ENCODE measurements at regions not wholly inside any gene's neighbourhood (a gene's known extent, or its start where the extent isn't known, plus 50 kb on each side); places are given as distances from the start of the nearest gene placed in this dataset.
A peak's percentile ranks its signal among the peaks of the same experiment; 100 is the strongest.

DNA sequence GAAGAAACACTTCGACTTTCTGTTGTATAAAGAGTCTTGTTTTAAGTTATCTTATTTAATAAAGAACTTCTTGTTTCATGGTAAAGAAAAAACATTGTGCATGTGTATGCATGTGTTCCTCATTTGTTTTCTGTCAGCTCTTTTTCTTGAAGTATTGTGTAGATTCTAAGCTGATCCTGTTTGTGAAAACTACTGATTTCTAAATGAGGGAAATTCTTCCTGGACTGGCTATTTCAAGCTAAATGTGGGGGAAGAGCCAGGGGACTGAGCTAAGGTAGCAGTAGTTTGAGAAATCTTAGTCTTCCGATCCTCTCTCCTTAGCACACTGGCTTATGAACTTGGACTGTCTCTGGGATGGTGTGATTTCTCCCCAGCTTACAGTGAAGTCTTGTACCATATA lies 56.4 kb upstream of the RBMS1 start:
- Histone ChIP-seq H3K9me3 (ENCODE audit: control insufficient read depth in 1 of 2, insufficient read depth in 1 of 2, low read length in 2 of 2) (no peaks in the 10 kb centered on the region), H3K27me3 (ENCODE audit: control insufficient read depth in 1 of 2, insufficient read depth in 2 of 2, low read length in 2 of 2) (no peaks in the 10 kb centered on the region), H3K27ac (ENCODE audit: low read depth in 1 of 2, low read length in 2 of 2) (no peak overlapping the region), H3K4me3 (ENCODE audit: low read length) (no peak overlapping the region), H3K36me3 (ENCODE audit: insufficient read depth, low read length) (no peaks in the 10 kb centered on the region), H3K4me1 (ENCODE audit: insufficient read depth, low read length) (no peaks in the 10 kb centered on the region)
- Mint-ChIP-seq H3K9me3 (no peaks in the 10 kb centered on the region), H3K36me3 (ENCODE audit: low read depth) (no peaks in the 10 kb centered on the region), H3K4me3 (no peak overlapping the region), H3K27ac (no peak overlapping the region), H3K27me3 (no peaks in the 10 kb centered on the region), H3K4me1 (ENCODE audit: low read depth) (peaks cover 12% of the 10 kb centered on the region)
- ChIA-PET POLR2A (no interaction called here), CTCF (no interaction called here)
- TF ChIP-seq, protein P1, sequence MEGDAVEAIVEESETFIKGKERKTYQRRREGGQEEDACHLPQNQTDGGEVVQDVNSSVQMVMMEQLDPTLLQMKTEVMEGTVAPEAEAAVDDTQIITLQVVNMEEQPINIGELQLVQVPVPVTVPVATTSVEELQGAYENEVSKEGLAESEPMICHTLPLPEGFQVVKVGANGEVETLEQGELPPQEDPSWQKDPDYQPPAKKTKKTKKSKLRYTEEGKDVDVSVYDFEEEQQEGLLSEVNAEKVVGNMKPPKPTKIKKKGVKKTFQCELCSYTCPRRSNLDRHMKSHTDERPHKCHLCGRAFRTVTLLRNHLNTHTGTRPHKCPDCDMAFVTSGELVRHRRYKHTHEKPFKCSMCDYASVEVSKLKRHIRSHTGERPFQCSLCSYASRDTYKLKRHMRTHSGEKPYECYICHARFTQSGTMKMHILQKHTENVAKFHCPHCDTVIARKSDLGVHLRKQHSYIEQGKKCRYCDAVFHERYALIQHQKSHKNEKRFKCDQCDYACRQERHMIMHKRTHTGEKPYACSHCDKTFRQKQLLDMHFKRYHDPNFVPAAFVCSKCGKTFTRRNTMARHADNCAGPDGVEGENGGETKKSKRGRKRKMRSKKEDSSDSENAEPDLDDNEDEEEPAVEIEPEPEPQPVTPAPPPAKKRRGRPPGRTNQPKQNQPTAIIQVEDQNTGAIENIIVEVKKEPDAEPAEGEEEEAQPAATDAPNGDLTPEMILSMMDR (IDR thresholded peaks at IDR 0.05), result no peak
- intact Hi-C loops (cut with DNase I, micrococcal nuclease), result no loop called here
- ATAC-seq (ENCODE audit: poor library complexity) (no peak), DNase-seq (no peak)

DNA sequence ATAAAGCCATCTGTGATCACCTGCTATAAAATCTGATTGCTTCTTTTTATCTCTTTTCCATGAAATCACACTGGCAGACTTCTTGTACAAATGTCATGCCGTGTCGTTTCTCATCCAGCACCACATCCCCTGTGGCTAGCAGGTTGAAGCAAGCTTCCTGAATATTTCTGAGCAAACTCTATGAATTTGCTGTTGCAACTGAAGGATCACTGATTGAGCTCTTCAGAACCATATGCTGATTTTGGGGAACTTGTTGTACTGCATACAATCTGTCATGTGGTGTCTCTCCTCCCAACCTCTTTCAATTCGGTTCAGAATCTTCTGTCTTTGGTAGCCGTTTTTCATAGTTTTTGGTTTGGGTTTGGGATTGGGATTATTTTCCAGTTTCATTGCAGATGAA lies 57.7 kb upstream of the RBMS1 start:
- Mint-ChIP-seq H3K27me3 (no peaks in the 10 kb centered on the region), H3K4me3 (no peak overlapping the region), H3K27ac (no peak overlapping the region), H3K9me3 (peaks cover 4% of the 10 kb centered on the region), H3K36me3 (ENCODE audit: low read depth) (no peaks in the 10 kb centered on the region), H3K4me1 (ENCODE audit: low read depth) (peaks cover 12% of the 10 kb centered on the region)
- CTCF ChIA-PET, result no interaction called here
- H3K27me3 ChIP-seq (ENCODE audit: control insufficient read depth in 1 of 2, insufficient read depth in 2 of 2, low read length in 2 of 2), result no peaks in the 10 kb centered on the region
- ATAC-seq (ENCODE audit: poor library complexity) (no peak), DNase-seq (peak in 1 of 14 experiments; percentile 12)
- H3K9me3 ChIP-seq (ENCODE audit: control insufficient read depth in 1 of 2, insufficient read depth in 1 of 2, low read length in 2 of 2), result no peaks in the 10 kb centered on the region
- H3K36me3 ChIP-seq (ENCODE audit: insufficient read depth, low read length), result no peaks in the 10 kb centered on the region
- intact Hi-C loops (cut with DNase I, micrococcal nuclease), result no loop called here
- POLR2A ChIA-PET, result no interaction called here
- H3K4me1 ChIP-seq (ENCODE audit: insufficient read depth, low read length), result no peaks in the 10 kb centered on the region
- H3K4me3 ChIP-seq (ENCODE audit: low read length), result no peak overlapping the region
- no peak overlapping the region for H3K27ac ChIP-seq (ENCODE audit: low read depth in 1 of 2, low read length in 2 of 2)
- TF ChIP-seq, protein P1 (IDR thresholded peaks at IDR 0.05), result no peak

DNA sequence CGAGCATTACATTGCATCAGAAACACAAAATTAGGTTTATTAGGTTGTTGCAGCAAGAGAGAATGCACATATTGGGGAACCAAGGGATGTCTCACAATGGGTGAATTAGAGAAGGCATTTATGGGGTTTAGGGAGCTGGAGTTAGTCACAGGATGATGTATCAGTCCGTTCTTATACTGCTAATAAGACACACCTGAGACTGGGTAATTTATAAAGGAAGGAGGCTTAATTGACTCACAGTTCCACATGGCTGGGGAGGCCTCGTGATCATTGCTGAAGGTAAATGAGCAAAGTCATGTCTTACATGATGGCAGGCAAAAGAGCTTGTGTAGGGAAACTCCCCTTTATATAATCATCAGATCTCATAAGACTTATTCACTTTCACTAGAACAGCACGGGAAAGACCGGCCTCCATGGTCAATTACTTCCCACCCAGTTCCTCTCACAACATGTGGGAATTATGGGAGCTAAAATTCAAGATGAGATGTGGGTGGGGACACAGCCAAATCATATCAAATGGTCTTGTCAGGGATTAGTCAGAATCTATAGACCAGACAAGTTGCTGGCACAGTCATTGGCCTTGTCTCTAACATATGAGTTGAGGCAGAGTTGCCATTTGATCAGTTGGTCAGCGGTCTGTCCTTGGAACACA lies 61.9 kb upstream of the RBMS1 start:
- no peak overlapping the region for H3K4me3 ChIP-seq (ENCODE audit: low read length)
- H3K4me1 ChIP-seq (ENCODE audit: insufficient read depth, low read length), result no peaks in the 10 kb centered on the region
- no peaks in the 10 kb centered on the region for H3K27me3 ChIP-seq (ENCODE audit: control insufficient read depth in 1 of 2, insufficient read depth in 2 of 2, low read length in 2 of 2)
- H3K4me1 Mint-ChIP-seq (ENCODE audit: low read depth), result peaks cover 11% of the 10 kb centered on the region
- TF ChIP-seq, protein P1 (IDR thresholded peaks at IDR 0.05), result no peak
- peaks cover 6% of the 10 kb centered on the region for H3K9me3 Mint-ChIP-seq
- no peaks in the 10 kb centered on the region for H3K27me3 Mint-ChIP-seq
- H3K36me3 ChIP-seq (ENCODE audit: insufficient read depth, low read length), result no peaks in the 10 kb centered on the region
- CTCF ChIA-PET, result no interaction called here
- no peak for DNase-seq
- no peak overlapping the region for H3K27ac ChIP-seq (ENCODE audit: low read depth in 1 of 2, low read length in 2 of 2)
- no peak overlapping the region for H3K27ac Mint-ChIP-seq
- H3K4me3 Mint-ChIP-seq, result no peak overlapping the region
- no peaks in the 10 kb centered on the region for H3K36me3 Mint-ChIP-seq (ENCODE audit: low read depth)
- no peak for ATAC-seq (ENCODE audit: poor library complexity)
- intact Hi-C loops (cut with DNase I, micrococcal nuclease), result no loop called here
- H3K9me3 ChIP-seq (ENCODE audit: control insufficient read depth in 1 of 2, insufficient read depth in 1 of 2, low read length in 2 of 2), result no peaks in the 10 kb centered on the region
- POLR2A ChIA-PET, result no interaction called here
